Caco-2 (cell line): ENCODE measurements at regions not wholly inside any gene's neighbourhood (a gene's known extent, or its start where the extent isn't known, plus 50 kb on each side); places are given as distances from the start of the nearest gene placed in this dataset.

Source experiments
- BruUV-seq: library from RNA; stranded (reverse); fragments of 400-500 nt; replicated peaks from 2 replicates; lab custom pipeline; 2021; lab: Mats Ljungman, UMichigan
- CTCF ChIA-PET: fragments of 300-600 bp; sonication (Branson Sonifier 250); formaldehyde crosslinking; loops from one replicate; lab custom pipeline; 2022; ENCODE audit warnings: antibody characterized with exemption; lab: Charles Lee
- POLR2A ChIA-PET: fragments of 300-600 bp; sonication (Branson Sonifier 250); formaldehyde crosslinking; loops from one replicate; lab custom pipeline; 2022; ENCODE audit warnings: antibody characterized with exemption; lab: Charles Lee
- DNase-seq, 2 experiments: peaks; one replicate each; pipeline versions ENCODE4 v3.0.0 to v3.0.0-alpha.2; 2020 to 2022
- H3K27me3 ChIP-seq: replicated peaks from 2 replicates; pipeline ENCODE4 v1.6.0; 2011; ENCODE audit warnings: low read length; ENCODE audit not compliant: control insufficient read depth, insufficient read depth
- H3K36me3 ChIP-seq: 2 replicates; pipeline ENCODE4 v1.5.1; 2011; ENCODE audit warnings: low read length; ENCODE audit not compliant: control insufficient read depth, insufficient read depth
- H3K4me1 ChIP-seq: fragments of 250-450 bp; sonication (Bioruptor Pico); 2 replicates; pipeline ENCODE4 v1.5.1; 2020; ENCODE audit warnings: mild to moderate bottlenecking
- H3K4me3 ChIP-seq: 2 replicates; pipeline ENCODE4 v1.5.1; 2011; ENCODE audit warnings: low read depth, mild to moderate bottlenecking, control low read depth, low read length
- H3K9me3 ChIP-seq: fragments of 250-450 bp; sonication (Bioruptor Pico); 2 replicates; pipeline ENCODE4 v1.5.1; 2020; ENCODE audit warnings: mild to moderate bottlenecking, moderate library complexity
- H3K27ac Mint-ChIP-seq: one replicate; pipeline ENCODE4 v1.8.0; 2022; ENCODE audit warnings: mixed read lengths; ENCODE audit not compliant: unreplicated experiment
- H3K27me3 Mint-ChIP-seq: one replicate; pipeline ENCODE4 v1.8.0; 2022; ENCODE audit warnings: mixed read lengths; ENCODE audit not compliant: insufficient read depth, unreplicated experiment
- H3K36me3 Mint-ChIP-seq: one replicate; pipeline ENCODE4 v1.8.0; 2022; ENCODE audit warnings: mild to moderate bottlenecking, mixed read lengths; ENCODE audit not compliant: insufficient read depth, unreplicated experiment
- H3K4me1 Mint-ChIP-seq: one replicate; pipeline ENCODE4 v1.8.0; 2022; ENCODE audit warnings: low read depth, mixed read lengths; ENCODE audit not compliant: unreplicated experiment
- H3K4me3 Mint-ChIP-seq: one replicate; pipeline ENCODE4 v1.8.0; 2022; ENCODE audit warnings: mild to moderate bottlenecking, moderate library complexity, mixed read lengths; ENCODE audit not compliant: unreplicated experiment
- H3K9me3 Mint-ChIP-seq: one replicate; pipeline ENCODE4 v1.8.0; 2022; ENCODE audit warnings: mixed read lengths; ENCODE audit not compliant: unreplicated experiment
- CTCF ChIP-seq, 2 experiments: fragments of 200-600 bp in 1 of 2; IDR thresholded peaks; 1 replicate in 1 of 2; 2 replicates in 1 of 2; pipeline versions ENCODE4 v1.5.1 to v1.8.0; 2011 to 2022; ENCODE audit warnings: antibody characterized with exemption in 1 of 2, control low read depth in 1 of 2, inconsistent platforms in 1 of 2, low read depth in 1 of 2, low read length in 1 of 2, mild to moderate bottlenecking in 1 of 2, moderate library complexity in 1 of 2; ENCODE audit not compliant: insufficient read depth in 1 of 2, severe bottlenecking in 1 of 2, unreplicated experiment in 1 of 2
- intact Hi-C: fragments of 100-400 bp; cut with micrococcal nuclease; formaldehyde crosslinking; loops from one replicate; pipeline ENCODE4 v1.10.0; 2022; ENCODE audit not compliant: unreplicated experiment

GRCh38 chr1:55539652-55540512, 324.7 kb upstream of the USP24 start:
- Mint-ChIP-seq H3K27me3 (no peaks in the 10 kb centered on the region), H3K27ac (no peak overlapping the region), H3K9me3 (no peaks in the 10 kb centered on the region), H3K4me3 (no peak overlapping the region), H3K36me3 (no peaks in the 10 kb centered on the region), H3K4me1 (no peaks in the 10 kb centered on the region)
- CTCF ChIA-PET: no interaction called here
- intact Hi-C loops: loop anchor here (10.0 kb wide), 1 partner anchor 115 kb away; no protein-coding TSS in a partner anchor
- TF ChIP-seq CTCF (IDR thresholded peaks at IDR 0.05; ENCODE audit: insufficient read depth in 1 of 2, low read depth in 1 of 2, low read length in 1 of 2, severe bottlenecking in 1 of 2, unreplicated experiment in 1 of 2): no peak
- POLR2A ChIA-PET: no interaction called here
- Histone ChIP-seq H3K4me3 (no peak overlapping the region), H3K36me3 (no peaks in the 10 kb centered on the region), H3K9me3 (no peaks in the 10 kb centered on the region), H3K27me3 (no peaks in the 10 kb centered on the region), H3K4me1 (peaks cover 14% of the 10 kb centered on the region; the same call in 1 of the 2 replicates)
- no TSS peak for BruUV-seq
- DNase-seq: no peak

- H3K4me3 Mint-ChIP-seq: no peak overlapping the region
- TF ChIP-seq CTCF (IDR thresholded peaks at IDR 0.05; ENCODE audit: insufficient read depth in 1 of 2, low read depth in 1 of 2, low read length in 1 of 2, severe bottlenecking in 1 of 2, unreplicated experiment in 1 of 2): no peak
- H3K27ac Mint-ChIP-seq: no peak overlapping the region
- no peaks in the 10 kb centered on the region for H3K4me1 Mint-ChIP-seq
- ChIA-PET POLR2A (no interaction called here), CTCF (no interaction called here)
- H3K27me3 ChIP-seq: no peaks in the 10 kb centered on the region
- no peaks in the 10 kb centered on the region for H3K9me3 Mint-ChIP-seq
- intact Hi-C loops: loop anchor here (10.0 kb wide), 1 partner anchor 114 kb away; no protein-coding TSS in a partner anchor
- no peaks in the 10 kb centered on the region for H3K36me3 ChIP-seq
- no peak overlapping the region for H3K4me3 ChIP-seq
- DNase-seq: no peak
- H3K36me3 Mint-ChIP-seq: no peaks in the 10 kb centered on the region
- H3K27me3 Mint-ChIP-seq: no peaks in the 10 kb centered on the region
- BruUV-seq: no TSS peak
- peaks cover 19% of the 10 kb centered on the region for H3K4me1 ChIP-seq
- no peaks in the 10 kb centered on the region for H3K9me3 ChIP-seq
These were observed 323.3 kb upstream of the USP24 start for GRCh38 chr1:55538428-55538827.

- POLR2A ChIA-PET: no interaction called here
- Mint-ChIP-seq H3K9me3 (no peaks in the 10 kb centered on the region), H3K27me3 (no peaks in the 10 kb centered on the region), H3K36me3 (no peaks in the 10 kb centered on the region), H3K4me1 (no peaks in the 10 kb centered on the region), H3K27ac (no peak overlapping the region), H3K4me3 (no peak overlapping the region)
- TF ChIP-seq CTCF (IDR thresholded peaks at IDR 0.05; ENCODE audit: insufficient read depth in 1 of 2, low read depth in 1 of 2, low read length in 1 of 2, severe bottlenecking in 1 of 2, unreplicated experiment in 1 of 2): no peak
- Histone ChIP-seq H3K27me3 (no peaks in the 10 kb centered on the region), H3K9me3 (no peaks in the 10 kb centered on the region), H3K36me3 (no peaks in the 10 kb centered on the region), H3K4me3 (no peak overlapping the region), H3K4me1 (peaks cover 30% of the 10 kb centered on the region)
- CTCF ChIA-PET: interaction anchor here (1.0 kb wide), 1 partner anchor 161 kb away, joined by 3 read pairs; no protein-coding TSS in a partner anchor
- DNase-seq: no peak
- BruUV-seq: no TSS peak
- intact Hi-C loops: loop anchor here (10.0 kb wide), 1 partner anchor 112 kb away; no protein-coding TSS in a partner anchor
These were observed 321.3 kb upstream of the USP24 start for GRCh38 chr1:55536545-55536865.
